Mammary epithelial cell (primary cell): ENCODE measurements at regions not wholly inside any gene's neighbourhood (a gene's known extent, or its start where the extent isn't known, plus 50 kb on each side); places are given as distances from the start of the nearest gene placed in this dataset.

Experiments
- EZH2 ChIP-seq: IDR thresholded peaks from 2 replicates; pipeline ENCODE4 v1.6.1; 2012; ENCODE audit warnings: low read length, inconsistent platforms, borderline replicate concordance
- TF ChIP-seq, protein P1 (sequence below), 2 donors: IDR thresholded peaks in 1 of 2; conservative IDR thresholded peaks in 1 of 2; 2 replicates each; pipeline ENCODE4 v1.5.1; 2011 to 2012; ENCODE audit warnings: inconsistent platforms in 2 of 2, low read length in 2 of 2, mild to moderate bottlenecking in 2 of 2, control low read depth in 1 of 2, low read depth in 1 of 2; ENCODE audit not compliant: insufficient read depth in 1 of 2; ENCODE audit errors: extremely low read depth in 1 of 2

GRCh38 chr3:115224687-115225086 is 77.6 kb upstream of the ZBTB20 start:
- no peak for TF ChIP-seq EZH2
- TF ChIP-seq, protein P1, sequence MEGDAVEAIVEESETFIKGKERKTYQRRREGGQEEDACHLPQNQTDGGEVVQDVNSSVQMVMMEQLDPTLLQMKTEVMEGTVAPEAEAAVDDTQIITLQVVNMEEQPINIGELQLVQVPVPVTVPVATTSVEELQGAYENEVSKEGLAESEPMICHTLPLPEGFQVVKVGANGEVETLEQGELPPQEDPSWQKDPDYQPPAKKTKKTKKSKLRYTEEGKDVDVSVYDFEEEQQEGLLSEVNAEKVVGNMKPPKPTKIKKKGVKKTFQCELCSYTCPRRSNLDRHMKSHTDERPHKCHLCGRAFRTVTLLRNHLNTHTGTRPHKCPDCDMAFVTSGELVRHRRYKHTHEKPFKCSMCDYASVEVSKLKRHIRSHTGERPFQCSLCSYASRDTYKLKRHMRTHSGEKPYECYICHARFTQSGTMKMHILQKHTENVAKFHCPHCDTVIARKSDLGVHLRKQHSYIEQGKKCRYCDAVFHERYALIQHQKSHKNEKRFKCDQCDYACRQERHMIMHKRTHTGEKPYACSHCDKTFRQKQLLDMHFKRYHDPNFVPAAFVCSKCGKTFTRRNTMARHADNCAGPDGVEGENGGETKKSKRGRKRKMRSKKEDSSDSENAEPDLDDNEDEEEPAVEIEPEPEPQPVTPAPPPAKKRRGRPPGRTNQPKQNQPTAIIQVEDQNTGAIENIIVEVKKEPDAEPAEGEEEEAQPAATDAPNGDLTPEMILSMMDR (conservative IDR thresholded peaks at IDR 0.05 in 1 of 2, IDR thresholded peaks at IDR 0.05 in 1 of 2; ENCODE audit: extremely low read depth in 1 of 2, insufficient read depth in 1 of 2, low read depth in 1 of 2, low read length in 2 of 2): no peak
